Parathyroid adenoma (tissue), 2 donors: ENCODE measurements at regions not wholly inside any gene's neighbourhood (a gene's known extent, or its start where the extent isn't known, plus 50 kb on each side); places are given as distances from the start of the nearest gene placed in this dataset.

Experiments used
- H2AFZ ChIP-seq: fragments of 300-600 bp; sonication (generic); one replicate; pipeline ENCODE4 v1.7.0; 2017; ENCODE audit warnings: antibody characterized with exemption, mild to moderate bottlenecking
- H3K27ac ChIP-seq: fragments of 300-600 bp; sonication (generic); one replicate; pipeline ENCODE4 v1.7.0; 2017
- H3K27me3 ChIP-seq: fragments of 300-600 bp; sonication (generic); one replicate; pipeline ENCODE4 v1.7.0; 2017; ENCODE audit warnings: low read length; ENCODE audit not compliant: control insufficient read depth, insufficient read depth
- H3K36me3 ChIP-seq: fragments of 300-600 bp; sonication (generic); one replicate; pipeline ENCODE4 v1.7.0; 2017; ENCODE audit warnings: low read length; ENCODE audit not compliant: control insufficient read depth, insufficient read depth
- H3K4me1 ChIP-seq: fragments of 300-600 bp; sonication (generic); one replicate; pipeline ENCODE4 v1.7.0; 2017; ENCODE audit warnings: control low read depth
- H3K4me2 ChIP-seq: fragments of 300-600 bp; sonication (generic); one replicate; pipeline ENCODE4 v1.7.0; 2017; ENCODE audit warnings: low read length
- H3K4me3 ChIP-seq: fragments of 300-600 bp; sonication (generic); one replicate; pipeline ENCODE4 v1.7.0; 2017; ENCODE audit warnings: low read depth, low read length
- H3K79me2 ChIP-seq: fragments of 300-600 bp; sonication (generic); one replicate; pipeline ENCODE4 v1.7.0; 2017; ENCODE audit warnings: control low read depth
- H3K9ac ChIP-seq: fragments of 300-600 bp; sonication (generic); one replicate; pipeline ENCODE4 v1.7.0; 2017; ENCODE audit warnings: mild to moderate bottlenecking
- H3K9me3 ChIP-seq: fragments of 300-600 bp; sonication (generic); one replicate; pipeline ENCODE4 v1.7.0; 2017; ENCODE audit warnings: low read length; ENCODE audit not compliant: control insufficient read depth
- CTCF ChIP-seq: fragments of 300-600 bp; sonication (generic); IDR thresholded peaks from one replicate; pipeline ENCODE4 v1.7.0; 2017; ENCODE audit warnings: antibody characterized with exemption, mild to moderate bottlenecking
- donor health status: primary hyperparathyroidism.

- no peaks in the 10 kb centered on the region for H3K9me3 ChIP-seq
- TF ChIP-seq CTCF: no peak
- H3K27ac ChIP-seq: no peak overlapping the region
Measured at GRCh38 chr3:160154033-160154432, 71.2 kb upstream of the C3orf80 start.

GRCh38 chr3:160154596-160154995, 70.6 kb upstream of the C3orf80 start:
- no peak for TF ChIP-seq CTCF
- no peaks in the 10 kb centered on the region for H3K4me1 ChIP-seq
- no peak overlapping the region for H3K27ac ChIP-seq
- no peak overlapping the region for H3K9ac ChIP-seq
- no peaks in the 10 kb centered on the region for H3K9me3 ChIP-seq
- H2AFZ ChIP-seq: no peak overlapping the region
- no peak overlapping the region for H3K4me3 ChIP-seq
- H3K27me3 ChIP-seq: no peaks in the 10 kb centered on the region
- H3K79me2 ChIP-seq: no peaks in the 10 kb centered on the region
- H3K36me3 ChIP-seq: no peaks in the 10 kb centered on the region
- no peak overlapping the region for H3K4me2 ChIP-seq

More at GRCh38 chr3:160154033-160154432, 71.2 kb upstream of the C3orf80 start:
- H3K4me3 ChIP-seq: no peak overlapping the region
- no peaks in the 10 kb centered on the region for H3K36me3 ChIP-seq
- H3K4me2 ChIP-seq: no peak overlapping the region
- no peak overlapping the region for H3K9ac ChIP-seq
- H3K27me3 ChIP-seq: no peaks in the 10 kb centered on the region
- H3K79me2 ChIP-seq: no peaks in the 10 kb centered on the region
- no peaks in the 10 kb centered on the region for H3K4me1 ChIP-seq
- no peak overlapping the region for H2AFZ ChIP-seq

GRCh38 chr3:160157321-160157720, 67.9 kb upstream of the C3orf80 start:
- Histone ChIP-seq H3K4me2 (no peak overlapping the region), H3K4me3 (no peak overlapping the region), H3K9ac (no peak overlapping the region), H2AFZ (no peak overlapping the region), H3K27ac (no peak overlapping the region), H3K9me3 (no peaks in the 10 kb centered on the region), H3K4me1 (no peaks in the 10 kb centered on the region), H3K27me3 (no peaks in the 10 kb centered on the region), H3K79me2 (no peaks in the 10 kb centered on the region), H3K36me3 (no peaks in the 10 kb centered on the region)
- TF ChIP-seq CTCF: no peak

- no peak overlapping the region for H2AFZ ChIP-seq
- H3K36me3 ChIP-seq: no peaks in the 10 kb centered on the region
- no peaks in the 10 kb centered on the region for H3K27me3 ChIP-seq
- TF ChIP-seq CTCF: no peak
- no peak overlapping the region for H3K9ac ChIP-seq
- no peak overlapping the region for H3K27ac ChIP-seq
- H3K4me3 ChIP-seq: no peak overlapping the region
- no peaks in the 10 kb centered on the region for H3K4me1 ChIP-seq
- H3K9me3 ChIP-seq: no peaks in the 10 kb centered on the region
- H3K79me2 ChIP-seq: no peaks in the 10 kb centered on the region
- H3K4me2 ChIP-seq: no peak overlapping the region
Measured at GRCh38 chr3:160159341-160159740, 65.9 kb upstream of the C3orf80 start.

GRCh38 chr3:160159806-160160205, 65.4 kb upstream of the C3orf80 start:
- Histone ChIP-seq H3K27me3 (no peaks in the 10 kb centered on the region), H3K4me3 (no peak overlapping the region), H3K79me2 (no peaks in the 10 kb centered on the region), H2AFZ (no peak overlapping the region), H3K4me1 (no peaks in the 10 kb centered on the region), H3K36me3 (no peaks in the 10 kb centered on the region), H3K9me3 (no peaks in the 10 kb centered on the region), H3K4me2 (no peak overlapping the region), H3K9ac (no peak overlapping the region), H3K27ac (no peak overlapping the region)
- no peak for TF ChIP-seq CTCF
